SK-N-SH (cell line): ENCODE measurements at regions not wholly inside any gene's neighbourhood (a gene's known extent, or its start where the extent isn't known, plus 50 kb on each side); places are given as distances from the start of the nearest gene placed in this dataset.

Source experiments
- EZH2phosphoT487 ChIP-seq: fragments of 200-600 bp; sonication (generic); IDR thresholded peaks from 2 replicates; pipeline ENCODE4 v1.6.1; 2017; ENCODE audit warnings: low read depth, mixed run types, mild to moderate bottlenecking, antibody characterized with exemption, moderate library complexity, borderline replicate concordance
- TAF1 ChIP-seq: IDR thresholded peaks from 2 replicates; pipeline ENCODE4 v1.6.1; 2012; ENCODE audit warnings: low read depth, mild to moderate bottlenecking, low read length, moderate library complexity, borderline replicate concordance
- TF ChIP-seq, protein P1 (sequence below): fragments of 200-600 bp; sonication (generic); IDR thresholded peaks from 2 replicates; pipeline ENCODE4 v1.6.1; 2017; ENCODE audit warnings: antibody characterized with exemption, mild to moderate bottlenecking, moderate library complexity

DNA sequence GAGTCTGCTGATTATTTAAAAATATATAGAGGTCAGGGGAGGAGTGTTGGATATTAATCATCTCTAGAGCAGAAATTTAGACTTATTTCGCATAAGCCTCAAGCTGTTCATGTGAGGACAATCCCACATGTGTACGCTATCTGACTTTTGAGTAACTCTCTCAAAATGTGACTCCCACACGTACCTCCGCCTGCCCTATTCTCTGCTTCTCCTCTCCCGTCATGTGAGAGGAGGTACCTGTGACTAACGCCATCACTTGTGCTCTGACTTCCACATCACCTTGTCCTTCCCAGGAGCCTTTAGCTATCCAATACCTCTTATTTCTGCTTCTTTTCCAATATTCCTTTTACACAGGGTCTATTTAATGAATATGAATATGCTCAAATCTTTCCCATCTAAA lies 119.3 kb upstream of the CALCR start:
- TF ChIP-seq EZH2phosphoT487 (no peak), TAF1 (no peak)
- TF ChIP-seq, protein P1, sequence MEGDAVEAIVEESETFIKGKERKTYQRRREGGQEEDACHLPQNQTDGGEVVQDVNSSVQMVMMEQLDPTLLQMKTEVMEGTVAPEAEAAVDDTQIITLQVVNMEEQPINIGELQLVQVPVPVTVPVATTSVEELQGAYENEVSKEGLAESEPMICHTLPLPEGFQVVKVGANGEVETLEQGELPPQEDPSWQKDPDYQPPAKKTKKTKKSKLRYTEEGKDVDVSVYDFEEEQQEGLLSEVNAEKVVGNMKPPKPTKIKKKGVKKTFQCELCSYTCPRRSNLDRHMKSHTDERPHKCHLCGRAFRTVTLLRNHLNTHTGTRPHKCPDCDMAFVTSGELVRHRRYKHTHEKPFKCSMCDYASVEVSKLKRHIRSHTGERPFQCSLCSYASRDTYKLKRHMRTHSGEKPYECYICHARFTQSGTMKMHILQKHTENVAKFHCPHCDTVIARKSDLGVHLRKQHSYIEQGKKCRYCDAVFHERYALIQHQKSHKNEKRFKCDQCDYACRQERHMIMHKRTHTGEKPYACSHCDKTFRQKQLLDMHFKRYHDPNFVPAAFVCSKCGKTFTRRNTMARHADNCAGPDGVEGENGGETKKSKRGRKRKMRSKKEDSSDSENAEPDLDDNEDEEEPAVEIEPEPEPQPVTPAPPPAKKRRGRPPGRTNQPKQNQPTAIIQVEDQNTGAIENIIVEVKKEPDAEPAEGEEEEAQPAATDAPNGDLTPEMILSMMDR = no peak
